NCI-H446 (cell line): ENCODE measurements at regions not wholly inside any gene's neighbourhood (a gene's known extent, or its start where the extent isn't known, plus 50 kb on each side); places are given as distances from the start of the nearest gene placed in this dataset.

ENCODE experiments used
- DNase-seq, 2 experiments: peaks; one replicate each; lab custom pipeline; 2025; lab: John Stamatoyannopoulos, UW

GRCh38 chr18:30342675-30343074, 699.9 kb downstream of the DSC3 start:
- DNase-seq: no peak

GRCh38 chr18:30334781-30335180, 707.8 kb downstream of the DSC3 start:
- no peak for DNase-seq

GRCh38 chr18:30333310-30333709, 709.2 kb downstream of the DSC3 start:
- no peak for DNase-seq

GRCh38 chr18:30328839-30329238, 713.7 kb downstream of the DSC3 start:
- no peak for DNase-seq

GRCh38 chr18:30302181-30302580, 740.4 kb downstream of the DSC3 start:
- no peak for DNase-seq

- DNase-seq: no peak
Observed at GRCh38 chr18:30298769-30299168, 743.8 kb downstream of the DSC3 start.

GRCh38 chr18:30288662-30289414, 753.7 kb downstream of the DSC3 start:
- DNase-seq: no peak

- DNase-seq: peak; percentile 20 to 37
Observed at GRCh38 chr18:30280861-30281470, 761.6 kb downstream of the DSC3 start.

- DNase-seq: no peak
Observed at GRCh38 chr18:30280186-30280585, 762.4 kb downstream of the DSC3 start.

- DNase-seq: no peak
Observed at GRCh38 chr18:30277676-30278075, 764.9 kb downstream of the DSC3 start.

GRCh38 chr18:30271716-30272115, 770.8 kb downstream of the DSC3 start:
- no peak for DNase-seq

GRCh38 chr18:30265190-30265589, 777.4 kb downstream of the DSC3 start:
- no peak for DNase-seq

GRCh38 chr18:30254331-30254730, 788.2 kb downstream of the DSC3 start:
- DNase-seq: no peak

GRCh38 chr18:30248056-30248455, 794.5 kb downstream of the DSC3 start:
- DNase-seq: no peak

GRCh38 chr18:30245766-30246455, 796.6 kb downstream of the DSC3 start:
- no peak for DNase-seq

GRCh38 chr18:30234755-30235154, 807.8 kb downstream of the DSC3 start:
- no peak for DNase-seq

GRCh38 chr18:30211112-30211511, 831.4 kb downstream of the DSC3 start:
- DNase-seq: no peak

- DNase-seq: no peak
Observed at GRCh38 chr18:30208546-30208945, 834.0 kb downstream of the DSC3 start.

GRCh38 chr18:30192216-30192615, 850.3 kb downstream of the DSC3 start:
- peak in 1 of 2 experiments; percentile 2 for DNase-seq

- no peak for DNase-seq
Observed at GRCh38 chr18:30186245-30186644, 856.3 kb downstream of the DSC3 start.

GRCh38 chr18:30177056-30177455, 865.5 kb downstream of the DSC3 start:
- no peak for DNase-seq

- no peak for DNase-seq
Observed at GRCh38 chr18:30175621-30176225, 866.8 kb downstream of the DSC3 start.
